ENCODE measurements at regions not wholly inside any gene's neighbourhood (a gene's known extent, or its start where the extent isn't known, plus 50 kb on each side); places are given as distances from the start of the nearest gene placed in this dataset.

GRCh38 chr19:28963486-28964250 lies 249.3 kb downstream of the UQCRFS1 start:
- TF ChIP-seq CTCF (conservative IDR thresholded peaks at IDR 0.05; ENCODE audit: low read depth, low read length), result no peak
- no peak for TF ChIP-seq EZH2 (IDR thresholded peaks at IDR 0.05; ENCODE audit: borderline replicate concordance, low read depth, low read length, poor library complexity, severe bottlenecking)
